ENCODE measurements at regions not wholly inside any gene's neighbourhood (a gene's known extent, or its start where the extent isn't known, plus 50 kb on each side); places are given as distances from the start of the nearest gene placed in this dataset.

DNA sequence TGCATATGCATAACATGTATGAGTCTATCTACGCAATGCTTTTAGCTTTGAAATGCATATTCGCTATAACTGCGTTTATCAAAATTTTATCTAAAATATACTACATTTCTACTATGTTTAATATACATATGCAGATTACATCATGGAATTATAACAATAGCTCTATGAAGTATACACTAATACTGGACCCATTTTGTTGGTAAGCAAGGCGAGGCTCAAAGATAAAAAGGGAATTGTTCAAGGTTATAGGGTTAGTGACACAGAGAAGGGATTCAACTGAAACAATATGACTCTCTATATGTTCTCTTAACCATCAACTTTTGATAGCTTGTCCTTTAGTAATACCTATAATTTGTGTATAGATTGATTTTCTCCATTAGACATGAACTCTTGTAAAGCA lies 60.9 kb upstream of the SMIM36 start:
- no peak overlapping the region for H2AFZ ChIP-seq (ENCODE audit: low read depth, low read length)
- H3K27ac ChIP-seq (ENCODE audit: insufficient read depth, low read depth, low read length), result no peak overlapping the region
- no peaks in the 10 kb centered on the region for H3K36me3 ChIP-seq (ENCODE audit: control insufficient read depth in 2 of 2, extremely low read depth in 1 of 2, insufficient read depth in 2 of 2, low read length in 2 of 2)
- no peak for DNase-seq (ENCODE audit: low read depth, low spot score)
- ChIA-PET CTCF (interaction anchor here (1.3 to 3.9 kb wide), 3 partner anchors 24 to 69 kb away, joined by 4 to 21 read pairs (median 5); no protein-coding TSS in a partner anchor), POLR2A (no interaction called here)
- H3K4me3 ChIP-seq (replicated peaks in 1 of 3; ENCODE audit: insufficient read depth in 1 of 3, low read depth in 1 of 3, low read length in 3 of 3), result no peak overlapping the region
- no peaks in the 10 kb centered on the region for H3K9me1 ChIP-seq (replicated peaks; ENCODE audit: control insufficient read depth, extremely low read depth, insufficient read depth, low read length)
- H3K4me2 ChIP-seq (ENCODE audit: insufficient read depth, low read length), result no peak overlapping the region
- dilution Hi-C loops (cut with MboI; ENCODE audit: extremely low pct_ligation_motif_present, low sequenced_read_pairs), result no loop called here
- BruUV-seq (replicated peaks), result no TSS peak
- no peak overlapping the region for H3K9ac ChIP-seq (replicated peaks; ENCODE audit: extremely low read depth, insufficient read depth, low read length)
- FAIRE-seq, result no peak
- TF ChIP-seq, protein P1, sequence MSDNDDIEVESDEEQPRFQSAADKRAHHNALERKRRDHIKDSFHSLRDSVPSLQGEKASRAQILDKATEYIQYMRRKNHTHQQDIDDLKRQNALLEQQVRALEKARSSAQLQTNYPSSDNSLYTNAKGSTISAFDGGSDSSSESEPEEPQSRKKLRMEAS (IDR thresholded peaks at IDR 0.05; ENCODE audit: insufficient read depth, insufficient read length), result no peak
- TF ChIP-seq POLR2A (IDR thresholded peaks at IDR 0.05; ENCODE audit: low read depth, low read length) (no peak), MYC (IDR thresholded peaks at IDR 0.05; ENCODE audit: low read depth, low read length) (no peak), GATA2 (IDR thresholded peaks at IDR 0.05; ENCODE audit: insufficient read depth, insufficient read length, low read depth, low read length) (no peak), EZH2 (IDR thresholded peaks at IDR 0.05; ENCODE audit: borderline replicate concordance, low read depth, low read length, severe bottlenecking) (no peak), POLR2AphosphoS5 (IDR thresholded peaks at IDR 0.05; ENCODE audit: insufficient read depth, low read depth, low read length) (no peak), JUN (IDR thresholded peaks at IDR 0.05; ENCODE audit: borderline replicate concordance, insufficient read depth, insufficient read length, low read depth) (no peak), FOS (IDR thresholded peaks at IDR 0.05; ENCODE audit: borderline replicate concordance, insufficient read depth, low read length) (no peak)
- TF ChIP-seq, protein P2, sequence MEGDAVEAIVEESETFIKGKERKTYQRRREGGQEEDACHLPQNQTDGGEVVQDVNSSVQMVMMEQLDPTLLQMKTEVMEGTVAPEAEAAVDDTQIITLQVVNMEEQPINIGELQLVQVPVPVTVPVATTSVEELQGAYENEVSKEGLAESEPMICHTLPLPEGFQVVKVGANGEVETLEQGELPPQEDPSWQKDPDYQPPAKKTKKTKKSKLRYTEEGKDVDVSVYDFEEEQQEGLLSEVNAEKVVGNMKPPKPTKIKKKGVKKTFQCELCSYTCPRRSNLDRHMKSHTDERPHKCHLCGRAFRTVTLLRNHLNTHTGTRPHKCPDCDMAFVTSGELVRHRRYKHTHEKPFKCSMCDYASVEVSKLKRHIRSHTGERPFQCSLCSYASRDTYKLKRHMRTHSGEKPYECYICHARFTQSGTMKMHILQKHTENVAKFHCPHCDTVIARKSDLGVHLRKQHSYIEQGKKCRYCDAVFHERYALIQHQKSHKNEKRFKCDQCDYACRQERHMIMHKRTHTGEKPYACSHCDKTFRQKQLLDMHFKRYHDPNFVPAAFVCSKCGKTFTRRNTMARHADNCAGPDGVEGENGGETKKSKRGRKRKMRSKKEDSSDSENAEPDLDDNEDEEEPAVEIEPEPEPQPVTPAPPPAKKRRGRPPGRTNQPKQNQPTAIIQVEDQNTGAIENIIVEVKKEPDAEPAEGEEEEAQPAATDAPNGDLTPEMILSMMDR (IDR thresholded peaks at IDR 0.05; ENCODE audit: extremely low read depth in 1 of 2, insufficient read depth in 1 of 2, low read depth in 1 of 2, low read length in 2 of 2), result no peak
- H3K79me2 ChIP-seq (ENCODE audit: control insufficient read depth, insufficient read depth, low read length), result no peaks in the 10 kb centered on the region
- intact Hi-C loops (cut with micrococcal nuclease), result no loop called here
- H3K27me3 ChIP-seq (ENCODE audit: control insufficient read depth in 2 of 2, insufficient read depth in 2 of 2, low read length in 2 of 2), result peaks cover 0 to 4% of the 10 kb centered on the region in 2 experiments
- H3K4me1 ChIP-seq (ENCODE audit: control insufficient read depth, extremely low read depth, insufficient read depth, low read length), result peaks cover 12% of the 10 kb centered on the region
- no peaks in the 10 kb centered on the region for H3K9me3 ChIP-seq (replicated peaks; ENCODE audit: control insufficient read depth, insufficient read depth, low read length)
- no peaks in the 10 kb centered on the region for H4K20me1 ChIP-seq (replicated peaks; ENCODE audit: control insufficient read depth, extremely low read depth, insufficient read depth, low read length)
